Islet of Langerhans (tissue), 1 donor: ENCODE measurements at regions not wholly inside any gene's neighbourhood (a gene's known extent, or its start where the extent isn't known, plus 50 kb on each side); places are given as distances from the start of the nearest gene placed in this dataset.

Experiments used
- FAIRE-seq: peaks from one replicate; lab custom pipeline; 2011; peaks lifted over from hg19 to GRCh38; lab: Jason Lieb, UNC

- FAIRE-seq = no peak
These were observed 174.8 kb upstream of the TNFAIP3 start for GRCh38 chr6:137692308-137692707.

- no peak for FAIRE-seq
These were observed 174.3 kb upstream of the TNFAIP3 start for GRCh38 chr6:137692806-137693205.

GRCh38 chr6:137693711-137694110 lies 173.3 kb upstream of the TNFAIP3 start:
- FAIRE-seq = no peak

GRCh38 chr6:137696765-137697164 lies 170.3 kb upstream of the TNFAIP3 start:
- no peak for FAIRE-seq

GRCh38 chr6:137697267-137697938 lies 169.7 kb upstream of the TNFAIP3 start:
- FAIRE-seq = no peak

- no peak for FAIRE-seq
These were observed 168.4 kb upstream of the TNFAIP3 start for GRCh38 chr6:137698636-137699030.

GRCh38 chr6:137699031-137699683 lies 167.9 kb upstream of the TNFAIP3 start:
- FAIRE-seq = no peak

- no peak for FAIRE-seq
These were observed 166.9 kb upstream of the TNFAIP3 start for GRCh38 chr6:137700161-137700560.

GRCh38 chr6:137700751-137701477 lies 166.1 kb upstream of the TNFAIP3 start:
- no peak for FAIRE-seq

GRCh38 chr6:137701942-137702341 lies 165.1 kb upstream of the TNFAIP3 start:
- FAIRE-seq = no peak

- no peak for FAIRE-seq
These were observed 164.2 kb upstream of the TNFAIP3 start for GRCh38 chr6:137702791-137703424.

GRCh38 chr6:137704802-137705159 lies 162.3 kb upstream of the TNFAIP3 start:
- no peak for FAIRE-seq

GRCh38 chr6:137705160-137706082 lies 161.6 kb upstream of the TNFAIP3 start:
- FAIRE-seq = no peak

- FAIRE-seq = no peak
These were observed 160.8 kb upstream of the TNFAIP3 start for GRCh38 chr6:137706083-137706750.

- FAIRE-seq = no peak
These were observed 159.9 kb upstream of the TNFAIP3 start for GRCh38 chr6:137707038-137707589.

GRCh38 chr6:137707590-137708360 lies 159.3 kb upstream of the TNFAIP3 start:
- peak; percentile 92 for FAIRE-seq

GRCh38 chr6:137708481-137708880 lies 158.6 kb upstream of the TNFAIP3 start:
- no peak for FAIRE-seq

- FAIRE-seq = no peak
These were observed 157.4 kb upstream of the TNFAIP3 start for GRCh38 chr6:137709424-137710236.

- no peak for FAIRE-seq
These were observed 155.1 kb upstream of the TNFAIP3 start for GRCh38 chr6:137711972-137712371.
